ENCODE measurements at regions not wholly inside any gene's neighbourhood (a gene's known extent, or its start where the extent isn't known, plus 50 kb on each side); places are given as distances from the start of the nearest gene placed in this dataset.

DNA sequence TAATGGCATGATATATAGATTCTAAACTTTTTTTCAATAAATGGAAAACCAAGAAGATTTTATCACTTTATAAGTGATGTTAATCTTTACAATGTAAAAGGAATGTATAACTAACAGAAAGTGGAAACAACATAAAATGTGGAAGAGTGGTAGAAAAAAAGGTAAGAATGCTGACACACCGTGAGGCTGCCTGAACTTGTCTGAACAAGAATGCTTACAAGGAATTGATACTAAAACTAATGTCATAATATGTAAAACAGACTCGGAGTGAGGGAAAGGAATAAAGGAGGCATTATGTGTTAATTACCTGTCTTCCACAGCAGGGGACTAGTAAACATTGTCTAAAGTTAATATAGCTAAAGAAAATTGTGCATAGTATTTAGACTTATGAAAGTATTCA is 958.8 kb upstream of the TMEFF2 start:
- TF ChIP-seq, protein P1, sequence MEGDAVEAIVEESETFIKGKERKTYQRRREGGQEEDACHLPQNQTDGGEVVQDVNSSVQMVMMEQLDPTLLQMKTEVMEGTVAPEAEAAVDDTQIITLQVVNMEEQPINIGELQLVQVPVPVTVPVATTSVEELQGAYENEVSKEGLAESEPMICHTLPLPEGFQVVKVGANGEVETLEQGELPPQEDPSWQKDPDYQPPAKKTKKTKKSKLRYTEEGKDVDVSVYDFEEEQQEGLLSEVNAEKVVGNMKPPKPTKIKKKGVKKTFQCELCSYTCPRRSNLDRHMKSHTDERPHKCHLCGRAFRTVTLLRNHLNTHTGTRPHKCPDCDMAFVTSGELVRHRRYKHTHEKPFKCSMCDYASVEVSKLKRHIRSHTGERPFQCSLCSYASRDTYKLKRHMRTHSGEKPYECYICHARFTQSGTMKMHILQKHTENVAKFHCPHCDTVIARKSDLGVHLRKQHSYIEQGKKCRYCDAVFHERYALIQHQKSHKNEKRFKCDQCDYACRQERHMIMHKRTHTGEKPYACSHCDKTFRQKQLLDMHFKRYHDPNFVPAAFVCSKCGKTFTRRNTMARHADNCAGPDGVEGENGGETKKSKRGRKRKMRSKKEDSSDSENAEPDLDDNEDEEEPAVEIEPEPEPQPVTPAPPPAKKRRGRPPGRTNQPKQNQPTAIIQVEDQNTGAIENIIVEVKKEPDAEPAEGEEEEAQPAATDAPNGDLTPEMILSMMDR (IDR thresholded peaks at IDR 0.05) = no peak
- TF ChIP-seq POLR2AphosphoS5 (IDR thresholded peaks at IDR 0.05) (no peak), POLR2A (IDR thresholded peaks at IDR 0.05) (no peak), EP300 (IDR thresholded peaks at IDR 0.05) (no peak)

All from suprapubic skin (tissue), 4 donors.